GM19328 (cell line): ENCODE measurements at regions not wholly inside any gene's neighbourhood (a gene's known extent, or its start where the extent isn't known, plus 50 kb on each side); places are given as distances from the start of the nearest gene placed in this dataset.

Source experiments
- ATAC-seq: cut with Tn5 transposase; IDR thresholded peaks from one replicate; pipeline ENCODE4 v1.9.1; 2021; ENCODE audit warnings: mild to moderate bottlenecking, moderate library complexity; ENCODE audit not compliant: unreplicated experiment

DNA sequence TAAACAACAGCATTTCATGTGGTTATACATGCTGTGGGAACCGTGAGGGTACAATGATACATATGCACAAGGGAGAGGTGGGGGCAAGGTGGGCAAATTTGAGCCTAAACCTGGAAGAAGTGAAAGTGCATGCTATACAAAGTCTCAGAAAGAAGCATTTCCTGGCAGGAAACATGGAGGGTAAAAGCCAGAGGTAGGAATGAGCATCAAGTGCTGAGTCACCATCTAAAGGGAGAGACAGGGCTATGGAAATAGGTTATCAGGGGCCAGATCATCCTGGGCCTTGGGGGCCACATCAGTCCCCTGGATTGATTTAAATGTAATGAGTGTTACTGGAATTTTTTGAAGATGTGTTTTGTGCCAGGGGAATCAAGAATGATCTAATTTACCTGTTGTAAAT, 60.1 kb upstream of the DAB1 start:
- no peak for ATAC-seq

DNA sequence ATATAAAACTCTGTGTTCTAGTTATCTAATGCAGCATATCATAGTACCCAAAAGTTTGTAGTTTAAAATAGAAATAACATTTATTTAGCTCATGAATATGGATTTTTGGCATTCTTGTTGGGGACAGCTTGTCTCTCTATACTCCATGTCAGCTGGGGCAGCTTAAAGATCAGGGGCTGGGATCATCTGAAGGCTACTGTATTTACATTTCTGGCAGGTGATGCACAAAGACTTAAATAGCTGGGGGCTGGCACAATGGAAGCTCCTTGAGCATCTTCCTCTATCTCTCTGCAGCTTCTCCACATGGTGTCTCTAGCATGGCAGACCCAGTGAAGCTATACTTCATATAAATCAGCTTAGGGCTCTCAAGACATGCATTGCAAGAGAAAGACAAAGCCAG, 55.6 kb upstream of the DAB1 start:
- ATAC-seq: no peak

DNA sequence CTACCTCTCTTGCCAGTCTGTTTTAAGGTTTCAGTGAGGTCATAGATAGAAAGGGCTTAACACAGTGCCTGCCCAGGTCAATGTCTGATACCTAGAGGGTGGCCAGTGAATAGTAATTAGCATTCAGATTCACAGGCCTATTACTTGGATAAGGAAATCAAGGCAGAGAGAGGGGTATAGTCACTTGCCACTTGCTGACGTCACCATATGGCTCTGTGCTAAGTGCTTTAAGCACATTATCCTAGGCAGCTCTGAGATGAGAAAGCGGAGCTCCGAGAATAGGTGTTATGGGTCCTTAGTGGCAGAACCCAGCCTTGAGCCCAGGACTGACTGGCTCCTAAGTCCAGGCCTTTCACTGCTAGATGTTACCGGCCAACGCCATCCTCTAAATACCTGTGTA, 51.5 kb upstream of the DAB1 start:
- no peak for ATAC-seq

GRCh38 chr1:57474137-57474750, 50.4 kb upstream of the DAB1 start:
- ATAC-seq: no peak
